GM18508 (cell line): ENCODE measurements at regions not wholly inside any gene's neighbourhood (a gene's known extent, or its start where the extent isn't known, plus 50 kb on each side); places are given as distances from the start of the nearest gene placed in this dataset.
"Not testable (repeated sequence)": the region's sequence is repeated elsewhere in the genome, so short reads cannot be mapped to it uniquely, and the experiment has no call there.

Experiments used
- ATAC-seq: cut with Tn5 transposase; IDR thresholded peaks from one replicate; pipeline ENCODE4 v1.9.1; 2021; ENCODE audit warnings: moderate number of reproducible peaks; ENCODE audit not compliant: insufficient read depth, unreplicated experiment

DNA sequence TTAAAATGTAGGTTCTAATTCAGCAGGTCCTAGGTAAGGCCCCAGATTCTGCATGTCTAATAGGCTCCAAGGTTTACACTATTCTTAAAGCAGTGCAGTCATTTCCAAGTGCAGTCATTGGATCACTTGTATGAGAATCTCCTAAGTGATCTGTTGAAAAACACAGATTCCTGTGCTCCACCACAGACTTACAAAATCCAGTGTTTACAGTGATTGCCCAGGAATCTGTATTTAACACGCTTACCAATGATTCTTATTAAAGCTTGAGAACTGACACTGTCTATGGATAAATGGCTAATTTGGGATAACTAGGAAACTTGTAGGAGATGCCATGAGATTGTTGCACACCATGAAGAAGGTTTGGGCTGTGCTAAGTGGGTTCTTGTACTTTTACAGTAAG lies 104.6 kb upstream of the PLEKHG1 start:
- ATAC-seq = no peak

DNA sequence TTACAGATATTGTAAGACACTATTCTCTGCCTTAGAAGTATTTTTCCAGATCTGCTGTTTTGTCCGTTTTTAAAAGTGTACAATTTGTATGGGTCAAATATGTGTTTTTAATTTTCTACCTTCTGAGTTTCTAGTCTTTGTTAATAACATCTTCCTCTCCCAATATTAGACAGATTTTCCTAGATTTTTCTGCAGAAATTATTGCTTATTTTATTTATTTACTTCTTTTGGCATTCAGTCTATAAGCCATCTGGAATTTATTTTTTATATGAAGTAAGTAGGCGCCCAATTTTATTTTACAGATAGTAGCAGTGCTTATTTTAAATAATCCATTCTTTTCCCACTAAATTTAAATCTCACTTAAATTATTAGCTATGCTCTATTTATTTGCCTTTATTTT lies 103.1 kb upstream of the PLEKHG1 start:
- no peak for ATAC-seq

DNA sequence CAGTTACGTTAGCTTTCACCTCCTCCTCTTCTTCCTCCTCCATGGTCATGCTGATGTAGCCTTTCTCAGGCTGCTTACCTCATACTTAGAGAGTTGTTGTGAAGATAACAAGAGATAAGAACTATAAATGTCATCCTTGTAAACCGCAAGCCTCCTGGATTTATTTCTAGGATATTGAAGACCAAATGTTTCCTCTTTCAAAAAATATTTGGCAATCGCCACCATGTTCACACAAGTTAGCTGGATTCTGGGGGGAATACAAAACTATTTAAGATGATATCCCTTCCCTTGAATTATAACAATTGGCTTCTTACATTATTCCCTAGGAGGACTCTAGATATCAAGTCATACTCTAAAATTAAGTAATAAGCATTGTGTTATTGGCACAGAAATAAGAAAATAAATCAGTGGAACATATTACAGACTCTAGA lies 99.8 kb upstream of the PLEKHG1 start:
- no peak for ATAC-seq

DNA sequence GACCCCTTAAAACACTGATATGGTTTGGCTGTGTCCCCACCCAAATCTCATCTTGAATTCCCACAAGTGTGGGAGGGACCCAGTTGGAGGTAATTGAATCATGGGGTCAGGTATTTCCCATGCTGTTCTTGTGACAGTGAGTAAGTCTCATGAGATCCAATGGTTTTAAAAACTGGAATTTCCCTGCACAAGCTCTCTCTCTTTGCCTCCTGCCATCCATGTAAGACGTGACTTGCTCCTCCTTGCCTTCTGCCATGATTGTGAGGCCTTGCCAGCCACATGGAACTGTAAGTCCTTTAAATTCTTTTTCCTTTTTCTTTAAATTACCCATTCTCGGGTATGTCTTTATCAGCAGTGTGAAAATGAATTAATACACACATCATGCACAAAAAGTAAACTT lies 99.1 kb upstream of the PLEKHG1 start:
- not testable (repeated sequence) for ATAC-seq

DNA sequence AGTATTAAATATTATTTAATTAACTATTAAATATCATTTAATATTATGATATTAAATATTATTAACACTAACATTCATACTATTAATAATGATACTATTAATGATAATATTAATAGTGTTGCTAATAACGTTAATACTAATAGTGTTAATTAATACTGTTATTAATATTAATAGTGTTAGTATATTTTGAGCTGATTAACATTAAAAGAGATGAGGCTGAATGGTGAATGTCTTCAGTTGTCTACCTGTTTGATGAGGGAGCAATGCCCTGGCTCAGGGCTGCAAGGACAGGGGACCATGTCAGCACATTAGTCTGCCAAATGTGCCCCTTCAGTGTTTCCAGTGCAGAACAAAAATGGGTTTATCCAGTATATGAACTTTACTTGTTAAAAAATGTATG lies 96.6 kb upstream of the PLEKHG1 start:
- ATAC-seq = no peak

DNA sequence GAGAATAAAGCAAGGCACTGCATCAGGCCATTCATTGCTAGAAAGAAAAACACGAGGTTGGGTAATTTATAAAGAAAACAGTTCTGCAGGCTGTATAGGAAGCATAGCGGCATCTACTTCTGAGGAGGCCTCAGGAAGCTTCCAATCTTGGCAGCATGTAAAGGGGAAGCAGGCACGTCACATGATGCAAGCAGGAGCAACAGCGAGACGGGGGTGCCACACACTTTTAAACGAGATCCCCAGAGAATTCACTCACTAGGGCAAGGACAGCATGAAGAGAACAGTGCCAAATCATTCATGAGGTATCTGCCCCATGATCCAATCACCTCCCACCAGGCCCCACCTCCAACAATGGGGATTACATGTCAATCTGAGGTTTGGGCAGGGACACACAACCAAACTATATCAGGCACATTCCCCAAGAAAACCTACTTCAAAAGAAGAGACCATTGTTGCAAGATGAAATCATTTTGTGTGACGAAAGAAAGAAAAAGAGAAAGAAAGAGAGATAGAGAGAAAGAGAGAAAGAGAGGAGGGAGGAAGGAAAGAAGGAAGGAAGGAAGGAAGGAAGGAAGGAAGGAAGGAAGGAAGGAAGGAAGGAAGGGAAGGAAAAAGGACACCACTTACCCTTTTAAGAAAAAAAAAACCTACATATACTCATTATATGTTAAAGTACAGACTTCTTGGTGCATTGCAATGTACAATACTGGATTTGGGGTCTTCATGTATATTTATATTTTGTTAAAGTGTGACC lies 95.9 kb upstream of the PLEKHG1 start:
- no peak for ATAC-seq

DNA sequence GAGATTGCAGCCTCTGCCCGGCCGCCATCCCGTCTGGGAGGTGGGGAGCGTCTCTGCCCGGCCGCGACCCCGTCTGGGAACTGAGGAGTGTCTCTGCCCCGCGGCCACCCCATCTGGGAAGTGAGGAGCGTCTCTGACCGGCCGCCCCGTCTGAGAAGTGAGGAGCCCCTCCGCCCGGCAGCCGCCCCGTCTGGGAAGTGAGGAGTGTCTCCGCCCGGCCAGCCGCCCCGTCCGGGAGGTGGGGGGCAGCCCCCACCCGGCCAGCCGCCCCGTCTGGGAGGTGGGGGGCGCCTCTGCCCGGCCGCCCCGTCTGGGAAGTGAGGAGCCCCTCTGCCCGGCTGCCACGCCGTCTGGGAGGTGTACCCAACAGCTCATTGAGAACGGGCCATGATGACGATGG lies 92.3 kb upstream of the PLEKHG1 start:
- ATAC-seq = not testable (repeated sequence)

DNA sequence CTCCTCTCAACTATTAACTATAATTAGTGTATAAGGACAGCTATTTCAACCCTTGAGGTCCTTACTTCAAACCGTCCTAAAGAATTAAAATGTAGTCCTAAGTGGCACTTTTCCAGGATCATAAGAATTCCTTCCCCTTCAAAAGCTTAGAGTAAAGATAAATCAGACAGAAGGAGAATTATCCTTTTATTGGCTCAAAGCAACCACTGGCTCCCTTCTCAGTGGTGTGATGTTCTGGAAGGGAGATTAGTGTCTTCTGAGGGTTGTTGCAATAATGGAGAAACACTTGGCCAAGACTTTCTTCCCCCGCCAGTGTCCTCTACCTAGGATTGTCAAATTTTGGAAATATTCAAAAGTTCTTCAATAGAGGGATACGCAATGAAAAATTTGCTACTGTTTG lies 89.1 kb upstream of the PLEKHG1 start:
- ATAC-seq = no peak

DNA sequence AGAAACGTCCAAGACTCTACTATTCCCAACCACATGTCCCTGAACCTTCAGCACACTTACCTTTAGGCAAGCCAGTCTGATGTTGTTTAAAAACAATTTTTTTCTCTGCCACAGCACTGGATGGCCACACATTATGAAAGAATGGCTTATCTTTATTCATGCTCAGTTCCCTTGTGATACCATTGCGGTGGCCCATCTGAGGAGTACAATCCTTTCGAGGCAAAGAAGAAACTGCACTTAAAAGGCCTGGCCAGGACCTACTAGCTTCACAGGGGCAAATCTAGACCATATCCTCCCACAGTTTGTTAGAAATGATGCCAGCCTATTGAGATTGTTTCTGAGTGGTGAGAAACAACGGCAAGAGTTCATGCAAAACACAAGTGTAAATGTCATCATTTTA lies 88.4 kb upstream of the PLEKHG1 start:
- no peak for ATAC-seq

DNA sequence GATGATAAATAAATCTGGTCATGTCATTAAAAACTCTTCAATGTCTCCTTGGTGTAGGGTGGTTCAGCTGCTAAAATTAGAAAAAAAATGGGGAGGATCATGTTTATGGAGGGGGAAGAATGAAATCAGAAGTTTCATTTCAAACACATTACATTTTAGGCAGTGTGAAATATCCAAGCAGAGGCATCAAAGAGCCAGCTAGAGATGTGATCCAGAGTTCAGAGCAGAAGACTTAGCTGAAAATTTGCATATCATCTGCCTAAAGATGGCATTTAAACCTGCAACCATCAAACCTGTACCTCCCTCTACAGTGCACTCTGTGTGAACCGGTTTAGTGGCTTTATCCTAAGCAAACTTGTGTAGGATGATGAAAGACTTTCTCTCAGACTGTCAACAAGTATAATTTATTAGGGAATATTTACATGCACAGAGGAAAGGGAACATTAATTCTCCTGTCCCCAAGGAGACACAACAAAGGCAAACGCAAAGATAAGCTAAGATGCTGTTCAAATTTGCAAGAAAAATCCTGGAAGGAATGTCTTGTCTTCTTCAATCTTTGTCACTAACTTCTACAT lies 84.8 kb upstream of the PLEKHG1 start:
- no peak for ATAC-seq

DNA sequence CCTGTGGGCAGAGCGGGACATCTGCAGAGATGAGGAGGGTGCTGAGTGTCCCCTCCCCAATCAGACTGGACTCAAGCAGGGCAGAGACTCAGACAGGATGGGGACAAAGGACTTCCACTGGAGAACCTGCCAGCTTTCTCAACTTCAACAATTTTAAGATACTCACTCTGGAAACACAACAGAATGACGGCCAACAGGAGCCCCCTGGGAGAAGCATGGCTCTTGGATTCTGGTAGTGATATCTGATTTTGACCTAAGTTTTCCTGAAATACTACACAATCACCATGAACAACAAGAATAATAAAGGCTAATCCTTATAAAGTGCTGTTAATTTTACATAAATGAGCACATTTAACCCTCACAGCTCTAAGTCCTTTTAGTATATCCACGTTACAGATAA lies 83.5 kb upstream of the PLEKHG1 start:
- ATAC-seq = no peak

DNA sequence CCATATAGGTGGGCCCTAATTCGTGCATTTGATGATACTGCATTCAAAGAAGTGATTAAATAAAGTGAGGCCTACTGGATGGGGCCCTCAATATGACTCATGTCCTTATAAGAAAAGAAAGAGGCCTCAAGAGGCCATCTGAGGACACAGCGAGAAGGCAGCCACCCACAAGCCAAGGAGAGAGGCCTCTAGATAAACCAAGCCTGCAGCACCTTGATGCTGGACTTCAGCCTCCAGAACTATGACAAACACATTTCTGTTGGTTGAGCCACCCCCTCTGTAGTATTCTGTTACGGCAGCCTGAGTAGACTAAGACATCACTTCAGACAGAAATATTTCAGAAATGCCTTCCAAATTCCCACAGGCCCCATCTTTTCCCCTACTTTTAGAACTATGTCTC lies 82.5 kb upstream of the PLEKHG1 start:
- no peak for ATAC-seq

DNA sequence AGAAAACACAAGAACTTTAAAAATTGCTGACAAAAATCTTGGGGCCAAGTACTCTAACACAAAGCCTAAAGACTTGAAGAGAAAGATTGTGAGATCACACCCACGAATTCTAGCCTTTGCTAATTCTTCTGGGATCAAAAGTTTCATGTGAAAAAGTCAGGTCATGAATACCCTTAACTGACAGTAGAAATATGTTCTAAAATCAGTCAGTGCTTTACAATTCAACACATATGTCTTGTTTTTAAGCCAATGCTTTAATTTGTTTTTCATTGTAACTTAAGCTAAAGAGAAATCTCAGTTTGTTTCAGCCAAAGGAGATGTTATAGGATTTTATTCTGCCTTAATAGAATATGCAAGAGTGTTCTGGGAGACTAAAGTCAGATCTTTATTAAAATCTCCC lies 78.2 kb upstream of the PLEKHG1 start:
- ATAC-seq = no peak

DNA sequence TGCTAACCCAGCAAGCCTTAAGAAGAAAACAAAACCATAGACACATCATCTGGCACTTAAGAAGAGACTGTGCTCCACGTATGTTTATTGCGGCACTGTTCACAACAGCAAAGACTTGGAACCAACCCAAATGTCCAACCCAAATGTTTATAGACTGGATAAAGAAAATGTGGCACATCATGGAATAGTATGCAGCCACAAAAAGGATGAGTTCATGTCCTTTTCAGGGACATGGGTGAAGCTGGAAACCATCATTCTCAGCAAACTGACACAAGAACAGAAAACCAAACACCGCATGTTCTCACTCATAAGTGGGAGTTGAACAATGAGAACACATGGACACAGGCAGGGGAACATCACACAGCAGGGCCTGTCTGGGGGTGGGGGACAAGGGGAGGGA lies 76.5 kb upstream of the PLEKHG1 start:
- ATAC-seq = not testable (repeated sequence)

DNA sequence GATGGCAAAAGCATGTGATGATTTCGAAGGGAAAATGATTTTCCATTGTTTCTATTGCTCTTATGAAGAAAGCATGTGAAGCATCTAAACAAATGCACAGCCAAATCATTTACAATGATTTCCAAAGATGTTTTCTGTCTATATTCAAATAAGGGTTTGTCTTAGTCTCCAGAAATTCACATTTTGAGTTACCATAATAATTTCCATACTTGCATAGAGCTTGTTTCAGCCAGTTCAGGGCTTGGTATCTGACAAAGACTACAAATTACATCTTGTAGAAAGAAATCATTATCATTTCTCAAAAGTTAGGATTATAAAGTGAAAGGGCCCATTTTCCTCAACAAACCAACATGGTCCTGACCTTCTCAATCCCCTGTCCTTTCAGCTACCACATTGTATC lies 74.4 kb upstream of the PLEKHG1 start:
- ATAC-seq = no peak

DNA sequence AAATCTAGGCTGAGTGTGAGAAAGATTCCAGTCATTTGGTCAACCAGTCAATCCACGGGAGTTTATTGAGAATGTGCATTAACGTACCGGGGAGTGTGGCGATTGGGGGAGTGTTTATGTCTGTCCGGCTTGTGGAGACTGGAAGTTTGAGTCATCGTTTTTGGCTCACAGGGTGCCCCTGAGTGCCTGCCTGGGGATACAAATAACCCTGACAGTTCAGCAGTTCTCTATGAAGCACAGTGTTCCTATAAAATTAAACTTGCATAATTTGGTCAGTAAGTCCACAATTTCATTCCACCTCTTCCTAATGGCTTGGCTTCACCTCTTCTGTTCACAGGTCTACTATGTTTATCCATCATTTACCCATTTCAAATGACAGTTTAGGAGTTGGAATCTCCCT lies 72.6 kb upstream of the PLEKHG1 start:
- no peak for ATAC-seq

DNA sequence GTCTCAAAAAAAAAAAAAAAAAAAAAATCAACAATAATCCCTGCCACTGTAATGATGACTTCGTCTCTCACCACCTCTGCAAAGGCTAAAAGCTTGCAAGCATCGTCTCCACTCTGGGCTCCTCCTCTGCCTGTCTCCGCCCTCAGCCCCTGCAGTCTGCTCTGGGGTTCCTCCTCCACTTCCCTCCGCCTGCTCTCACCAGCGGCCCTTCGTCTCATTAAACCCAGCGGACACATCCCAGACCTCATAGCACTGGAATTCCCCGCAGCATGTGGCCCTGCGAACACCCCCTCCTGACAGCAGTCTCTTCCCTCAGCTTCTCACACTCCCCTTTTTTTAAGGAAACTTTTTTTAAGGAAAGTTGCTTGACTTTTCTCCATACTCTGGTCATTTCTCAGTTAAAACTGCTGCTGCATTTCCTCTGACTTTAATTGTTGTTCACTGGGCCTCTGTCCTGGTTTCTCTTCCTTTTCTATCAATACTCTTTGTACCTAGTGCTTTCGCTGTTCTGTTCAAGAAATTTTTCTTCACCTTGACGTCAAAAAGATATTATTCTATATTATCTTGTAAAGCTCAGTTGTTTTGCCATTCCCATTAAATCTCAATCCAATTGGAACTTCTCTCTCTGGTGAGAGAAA lies 70.9 kb upstream of the PLEKHG1 start:
- ATAC-seq = no peak

DNA sequence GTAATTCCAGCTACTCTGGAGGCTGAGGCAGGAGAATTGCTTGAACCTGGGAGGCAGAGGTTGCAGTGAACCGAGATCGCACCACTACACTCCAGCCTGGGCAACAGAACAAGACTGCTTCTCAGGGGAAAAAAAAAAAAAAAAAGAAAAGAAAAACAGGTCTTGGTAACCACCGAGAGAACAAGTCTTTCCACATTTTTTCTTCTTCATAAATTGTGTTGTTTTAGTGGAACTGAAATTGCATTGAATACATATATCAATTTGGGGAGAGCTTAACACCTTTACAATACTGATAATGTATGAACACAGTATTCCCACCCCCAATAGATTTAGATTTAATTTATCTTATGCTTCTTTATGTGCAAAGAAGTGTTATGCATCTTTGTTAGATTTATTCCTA lies 70.0 kb upstream of the PLEKHG1 start:
- ATAC-seq = no peak

DNA sequence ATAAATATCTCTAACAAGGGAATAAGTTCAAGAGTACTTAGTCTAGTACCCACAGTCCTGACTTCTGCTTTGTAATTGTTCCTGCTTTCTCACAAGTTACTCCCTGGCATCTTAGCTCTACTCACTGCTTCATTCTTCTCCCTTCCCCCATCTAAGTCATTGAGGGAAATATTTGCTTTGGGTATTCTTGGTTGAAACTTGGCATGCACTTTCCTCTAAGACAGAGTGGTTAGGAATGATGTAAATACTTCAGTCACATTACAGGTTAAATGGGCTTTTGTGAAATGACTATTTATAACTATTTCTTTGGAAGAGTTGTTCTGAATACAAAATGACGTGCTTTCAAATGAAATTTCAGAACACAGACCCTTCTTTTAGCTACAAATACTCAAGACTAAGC lies 67.7 kb upstream of the PLEKHG1 start:
- no peak for ATAC-seq

DNA sequence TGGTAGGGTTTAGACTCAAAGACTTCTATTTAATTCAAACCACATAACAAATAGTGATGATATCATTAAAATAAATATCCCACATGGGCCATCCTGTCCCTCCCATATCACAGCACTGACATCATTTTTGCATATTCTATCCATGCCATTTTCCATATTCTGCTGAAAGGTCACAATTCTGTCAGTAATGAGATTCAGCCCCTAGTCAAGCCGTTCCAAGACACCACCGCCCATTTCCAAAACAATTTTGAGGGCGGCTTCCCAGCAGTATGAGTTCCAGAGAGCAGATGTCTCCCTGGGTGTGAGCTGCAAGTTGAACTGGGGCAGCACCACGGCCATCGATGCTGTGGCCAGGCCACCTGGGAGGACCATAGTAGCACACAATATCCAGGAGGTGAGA lies 65.1 kb upstream of the PLEKHG1 start:
- ATAC-seq = no peak

DNA sequence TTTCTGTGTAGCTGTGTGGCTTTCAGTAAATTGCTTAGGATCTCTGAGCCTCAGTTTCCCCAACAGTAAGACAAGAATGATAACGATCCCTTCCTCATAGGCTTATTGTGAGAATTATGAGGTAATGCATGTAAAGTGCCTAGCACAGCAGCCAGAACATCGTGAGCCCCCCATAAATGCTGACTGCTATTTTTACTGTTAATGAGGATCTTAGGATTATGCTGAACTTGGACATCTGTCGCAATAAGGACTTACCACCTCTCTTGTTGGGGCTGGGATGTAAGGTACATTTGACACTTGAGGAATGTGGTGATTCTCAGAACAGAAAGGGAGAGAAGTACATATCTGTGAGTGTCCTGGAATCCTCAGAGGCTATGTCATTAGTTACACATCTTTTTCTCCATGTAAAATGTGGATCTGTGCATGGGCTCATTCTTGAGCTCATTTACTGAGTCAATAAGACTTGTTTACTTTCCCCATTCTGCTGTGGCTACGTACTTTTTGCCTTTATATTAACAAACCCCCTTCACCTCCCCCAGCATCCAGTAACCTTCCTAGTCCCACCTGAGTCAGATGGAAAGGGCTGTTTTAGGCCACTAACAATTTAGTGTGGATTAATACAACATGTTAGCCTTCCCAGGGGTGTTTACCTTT lies 64.4 kb upstream of the PLEKHG1 start:
- ATAC-seq = no peak
